ENCODE measurements at regions not wholly inside any gene's neighbourhood (a gene's known extent, or its start where the extent isn't known, plus 50 kb on each side); places are given as distances from the start of the nearest gene placed in this dataset.

DNA sequence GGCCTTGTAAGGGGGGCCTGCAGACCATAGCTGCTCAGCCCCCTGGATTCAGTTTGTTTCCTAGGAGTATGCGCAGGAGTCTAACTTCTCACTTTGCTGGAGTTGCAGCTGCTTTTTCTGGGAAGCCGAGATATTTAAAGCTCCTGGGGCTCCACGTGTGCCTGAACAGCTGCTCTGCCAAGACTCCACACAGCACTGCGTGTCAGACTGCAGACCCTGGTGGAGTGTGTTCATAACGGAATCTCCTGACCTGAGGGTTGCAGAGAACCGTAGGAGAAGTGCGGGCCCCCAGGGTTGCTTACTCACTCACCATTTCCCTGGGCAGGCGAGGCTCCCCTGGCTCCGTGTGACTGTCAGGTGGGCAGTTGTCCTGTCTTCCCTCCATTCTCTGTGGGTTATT, 474.3 kb upstream of the TMPRSS15 start:
- no peak for TF ChIP-seq POLR2AphosphoS5 (IDR thresholded peaks at IDR 0.05)
- no peak for TF ChIP-seq CTCF (IDR thresholded peaks at IDR 0.05 in 8 of 11, conservative IDR thresholded peaks at IDR 0.05 in 3 of 11)
